H1 (cell line): ENCODE measurements at regions not wholly inside any gene's neighbourhood (a gene's known extent, or its start where the extent isn't known, plus 50 kb on each side); places are given as distances from the start of the nearest gene placed in this dataset.
A peak's percentile ranks its signal among the peaks of the same experiment; 100 is the strongest.

Source experiments
- CTCF ChIA-PET: fragments of 300-600 bp; sonication (Branson Sonifier 250); formaldehyde crosslinking; loops from one replicate; lab custom pipeline; 2021; ENCODE audit not compliant: partially characterized antibody; lab: Charles Lee
- POLR2A ChIA-PET: fragments of 300-600 bp; sonication (Branson Sonifier 250); formaldehyde crosslinking; loops from one replicate; lab custom pipeline; 2021; ENCODE audit warnings: inconsistent platforms; ENCODE audit not compliant: partially characterized antibody; lab: Charles Lee
- DNase-seq, 2 experiments: peaks; one replicate each; pipeline versions ENCODE4 v3.0.0 to v3.0.0-alpha.2; 2010 to 2022; ENCODE audit warnings: low spot score in 2 of 2, low read depth in 1 of 2, mixed read lengths in 1 of 2
- FAIRE-seq: peaks from 2 replicates; lab custom pipeline; 2011; peaks lifted over from hg19 to GRCh38; lab: Jason Lieb, UNC
- H2AFZ ChIP-seq: 2 replicates; pipeline ENCODE4 v1.8.1; 2012; ENCODE audit warnings: low read length, inconsistent platforms
- H2AK5ac ChIP-seq: 2 replicates; pipeline ENCODE4 v1.6.1; 2013; ENCODE audit warnings: low read depth, low read length
- H2BK120ac ChIP-seq: replicated peaks from 2 replicates; pipeline ENCODE3; 2013; ENCODE audit warnings: low read depth, low read length, inconsistent platforms
- H2BK12ac ChIP-seq: 2 replicates; pipeline ENCODE4 v1.6.1; 2013; ENCODE audit warnings: low read depth, low read length
- H2BK15ac ChIP-seq: 2 replicates; pipeline ENCODE4 v1.6.1; 2013; ENCODE audit warnings: low read length
- H2BK20ac ChIP-seq: 2 replicates; pipeline ENCODE4 v1.6.1; 2013; ENCODE audit warnings: low read length
- H2BK5ac ChIP-seq: 2 replicates; pipeline ENCODE4 v1.6.1; 2013; ENCODE audit warnings: low read depth, low read length
- H3K14ac ChIP-seq: 2 replicates; pipeline ENCODE4 v1.6.1; 2013; ENCODE audit warnings: inconsistent platforms; ENCODE audit not compliant: insufficient read length
- H3K18ac ChIP-seq: 2 replicates; pipeline ENCODE4 v1.6.1; 2013; ENCODE audit warnings: low read length; ENCODE audit errors: extremely low read depth
- H3K23ac ChIP-seq: 2 replicates; pipeline ENCODE4 v1.6.1; 2013; ENCODE audit warnings: inconsistent platforms; ENCODE audit not compliant: insufficient read length
- H3K23me2 ChIP-seq: 2 replicates; pipeline ENCODE4 v1.6.1; 2013; ENCODE audit warnings: low read depth, low read length
- H3K27ac ChIP-seq: 2 replicates; pipeline ENCODE4 v1.6.1; 2011; ENCODE audit warnings: low read depth, low read length, inconsistent platforms
- H3K27me3 ChIP-seq, 4 experiments: replicated peaks in 1 of 4; 1 replicate in 1 of 4; 2 replicates in 3 of 4; pipeline versions ENCODE4 v1.6.1 to v1.8.1; 2011 to 2013; ENCODE audit warnings: low read length in 3 of 4, mild to moderate bottlenecking in 3 of 4, inconsistent platforms in 2 of 4, mixed read lengths in 2 of 4, moderate library complexity in 1 of 4; ENCODE audit not compliant: control insufficient read depth in 3 of 4, insufficient read depth in 3 of 4; ENCODE audit errors: extremely low read depth in 1 of 4
- H3K36me3 ChIP-seq, 4 experiments: 2 replicates each; pipeline versions ENCODE4 v1.6.1 to v1.8.1; 2011 to 2013; ENCODE audit warnings: mild to moderate bottlenecking in 4 of 4, low read length in 3 of 4, moderate library complexity in 2 of 4, control low read depth in 1 of 4, inconsistent platforms in 1 of 4; ENCODE audit not compliant: insufficient read depth in 4 of 4, control insufficient read depth in 2 of 4
- H3K4ac ChIP-seq: replicated peaks from 2 replicates; pipeline ENCODE3; 2013; ENCODE audit warnings: low read length, low read depth, mixed read lengths, inconsistent platforms; ENCODE audit not compliant: insufficient read length
- H3K4me1 ChIP-seq, 4 experiments: replicated peaks in 1 of 4; 1 replicate in 1 of 4; 2 replicates in 3 of 4; pipeline versions ENCODE4 v1.6.1 to v1.8.1; 2011 to 2013; ENCODE audit warnings: low read length in 3 of 4, inconsistent platforms in 2 of 4, mixed read lengths in 1 of 4; ENCODE audit not compliant: insufficient read depth in 4 of 4, control insufficient read depth in 3 of 4
- H3K4me2 ChIP-seq, 2 experiments: 2 replicates each; pipeline versions ENCODE4 v1.6.1 to v1.8.1; 2011 to 2013; ENCODE audit warnings: low read depth in 2 of 2, low read length in 2 of 2, control low read depth in 1 of 2, inconsistent platforms in 1 of 2, mild to moderate bottlenecking in 1 of 2; ENCODE audit not compliant: insufficient read depth in 1 of 2
- H3K4me3 ChIP-seq, 4 experiments: fragments of 200-600, 300-600 bp in 1 of 4; sonication (generic), shearing (Covaris generic), sonication (Bioruptor Twin) in 1 of 4; 2 replicates each; pipeline versions ENCODE4 v1.5.1 to v1.8.1; 2011 to 2016; ENCODE audit warnings: low read length in 4 of 4, low read depth in 3 of 4, control low read depth in 2 of 4, inconsistent platforms in 2 of 4, mild to moderate bottlenecking in 2 of 4, mixed read lengths in 1 of 4, moderate library complexity in 1 of 4; ENCODE audit not compliant: insufficient read depth in 2 of 4; ENCODE audit errors: extremely low read depth in 1 of 4
- H3K56ac ChIP-seq: replicated peaks from 2 replicates; pipeline ENCODE3; 2013; ENCODE audit warnings: low read depth, mild to moderate bottlenecking, mixed read lengths, low read length, inconsistent platforms; ENCODE audit not compliant: insufficient read length
- H3K79me1 ChIP-seq: 2 replicates; pipeline ENCODE4 v1.6.1; 2013; ENCODE audit warnings: low read depth, low read length, control low read depth
- H3K79me2 ChIP-seq, 2 experiments: 2 replicates each; pipeline versions ENCODE4 v1.6.1 to v1.8.1; 2012 to 2013; ENCODE audit warnings: low read length in 2 of 2, mild to moderate bottlenecking in 2 of 2, inconsistent platforms in 1 of 2; ENCODE audit not compliant: insufficient read depth in 2 of 2, control insufficient read depth in 1 of 2
- H3K9ac ChIP-seq, 4 experiments: replicated peaks in 1 of 4; 1 replicate in 1 of 4; 2 replicates in 3 of 4; pipeline versions ENCODE4 v1.6.1 to v1.8.1; 2011 to 2013; ENCODE audit warnings: low read depth in 3 of 4, low read length in 3 of 4, control low read depth in 2 of 4, mild to moderate bottlenecking in 2 of 4, moderate library complexity in 2 of 4, inconsistent platforms in 1 of 4; ENCODE audit errors: extremely low read depth in 1 of 4
- H3K9me3 ChIP-seq, 2 experiments: 2 replicates each; pipeline versions ENCODE4 v1.6.1 to v1.8.1; 2012 to 2013; ENCODE audit warnings: mild to moderate bottlenecking in 2 of 2, moderate library complexity in 2 of 2, control low read depth in 1 of 2, inconsistent platforms in 1 of 2, low read depth in 1 of 2, low read length in 1 of 2, mixed read lengths in 1 of 2; ENCODE audit not compliant: insufficient read depth in 2 of 2
- H4K20me1 ChIP-seq, 2 experiments: replicated peaks in 1 of 2; 2 replicates each; pipeline versions ENCODE3 to v1.8.1; 2011 to 2013; ENCODE audit warnings: inconsistent platforms in 2 of 2, low read length in 2 of 2, mild to moderate bottlenecking in 1 of 2; ENCODE audit not compliant: insufficient read depth in 2 of 2, control insufficient read depth in 1 of 2
- H4K5ac ChIP-seq: 2 replicates; pipeline ENCODE4 v1.6.1; 2013; ENCODE audit warnings: low read length, low read depth, mixed read lengths, inconsistent platforms; ENCODE audit not compliant: insufficient read length
- H4K8ac ChIP-seq: 2 replicates; pipeline ENCODE4 v1.8.0; 2013; ENCODE audit warnings: mild to moderate bottlenecking, moderate library complexity, low read length, inconsistent platforms; ENCODE audit not compliant: insufficient read depth; ENCODE audit errors: extremely low read depth
- H4K91ac ChIP-seq: replicated peaks from 2 replicates; pipeline ENCODE3; 2013; ENCODE audit warnings: low read length, mixed read lengths, inconsistent platforms; ENCODE audit not compliant: insufficient read length
- BACH1 ChIP-seq: IDR thresholded peaks from 2 replicates; pipeline ENCODE4 v1.6.1; 2012; ENCODE audit warnings: low read length, improper control_type of control experiment
- GTF2F1 ChIP-seq: IDR thresholded peaks from 2 replicates; pipeline ENCODE4 v1.6.1; 2012; ENCODE audit warnings: low read depth, low read length, improper control_type of control experiment, borderline replicate concordance
- MAFK ChIP-seq: IDR thresholded peaks from 2 replicates; pipeline ENCODE4 v1.6.1; 2012; ENCODE audit warnings: low read depth, mild to moderate bottlenecking, improper control_type of control experiment, low read length
- SIX5 ChIP-seq: IDR thresholded peaks from 2 replicates; pipeline ENCODE4 v1.6.1; 2011; ENCODE audit warnings: mild to moderate bottlenecking, low read depth, low read length
- YY1 ChIP-seq: IDR thresholded peaks from 2 replicates; pipeline ENCODE4 v1.6.1; 2011; ENCODE audit warnings: low read depth, mild to moderate bottlenecking, low read length
- WGBS, 2 experiments: shearing (Covaris generic) in 1 of 2; methylation state at CpG; one replicate each; pipeline versions ENCODE4 v1.1.6 to v1.1.7; 2013 to 2015; ENCODE audit warnings: low lambda C conversion rate in 2 of 2, mixed read lengths in 2 of 2, inconsistent platforms in 1 of 2, low coverage in 1 of 2, missing lambda C conversion rate in 1 of 2; ENCODE audit not compliant: insufficient replicate concordance in 2 of 2, insufficient coverage in 1 of 2, insufficient read length in 1 of 2; ENCODE audit errors: extremely low coverage in 1 of 2, missing lambda C conversion rate in 1 of 2; 5-methylcytosine and 5-hydroxymethylcytosine counted together

- no peaks in the 10 kb centered on the region for H3K27me3 ChIP-seq
- peaks cover 28 to 80% of the 10 kb centered on the region in 2 experiments for H3K79me2 ChIP-seq
- WGBS, 2 experiments: 19% methylated on average over 3 of the region's 3 CpGs; no CpG with 5 or more reads in 1 of the 2 experiments
- no peak overlapping the region for H2AK5ac ChIP-seq
- H4K20me1 ChIP-seq: no peaks in the 10 kb centered on the region
- no peak overlapping the region for H2AFZ ChIP-seq
- H2BK120ac ChIP-seq: peak overlapping the region; percentile 34
- no peak overlapping the region for H4K8ac ChIP-seq
- H3K27ac ChIP-seq: no peak overlapping the region
- peak; percentile 66 for FAIRE-seq
- H3K9me3 ChIP-seq: no peaks in the 10 kb centered on the region
- no peak for TF ChIP-seq GTF2F1
- TF ChIP-seq BACH1: no peak
- no peak for TF ChIP-seq SIX5
- TF ChIP-seq MAFK: no peak
- TF ChIP-seq YY1: no peak
- TF ChIP-seq, all 59 proteins: peak for 0
- Histone ChIP-seq H4K5ac (peak overlapping the region; percentile 92), H2BK5ac (no peak overlapping the region), H2BK20ac (no peak overlapping the region), H2BK12ac (no peak overlapping the region), H3K36me3 (peaks cover 0 to 5% (median 0%) of the 10 kb centered on the region in 4 experiments; a peak in 1 of 8 replicates), H3K14ac (no peak overlapping the region), H3K23ac (no peak overlapping the region), H3K4ac (no peak overlapping the region), H3K4me1 (peaks cover 2 to 29% (median 18%) of the 10 kb centered on the region in 4 experiments; a peak in 6 of 7 replicates), H3K4me3 (peak overlapping the region in 1 of 4 experiments; percentile 94; a peak in 2 of 8 replicates), H3K23me2 (peaks cover 2% of the 10 kb centered on the region), H3K56ac (no peak overlapping the region), H3K79me1 (peaks cover 5% of the 10 kb centered on the region; the same call in 1 of the 2 replicates), H4K91ac (no peak overlapping the region), H3K18ac (no peak overlapping the region; the same call in 1 of the 2 replicates), H2BK15ac (no peak overlapping the region), H3K9ac (no peak overlapping the region), H3K4me2 (peak overlapping the region; percentile 79 to 97)
- CTCF ChIA-PET: interaction anchor here (0.6 to 1.0 kb wide), 3 partner anchors 9 to 283 kb away, joined by 3 to 4 read pairs (median 4); no protein-coding TSS in a partner anchor
- no peak for DNase-seq
- POLR2A ChIA-PET: interaction anchor here (0.7 to 1.3 kb wide), 2 partner anchors 12 to 21 kb away, joined by 3 read pairs; no protein-coding TSS in a partner anchor
Observed at GRCh38 chr14:89615421-89615820, 198.4 kb upstream of the FOXN3 start.
